ENCODE measurements at regions not wholly inside any gene's neighbourhood (a gene's known extent, or its start where the extent isn't known, plus 50 kb on each side); places are given as distances from the start of the nearest gene placed in this dataset.

DNA sequence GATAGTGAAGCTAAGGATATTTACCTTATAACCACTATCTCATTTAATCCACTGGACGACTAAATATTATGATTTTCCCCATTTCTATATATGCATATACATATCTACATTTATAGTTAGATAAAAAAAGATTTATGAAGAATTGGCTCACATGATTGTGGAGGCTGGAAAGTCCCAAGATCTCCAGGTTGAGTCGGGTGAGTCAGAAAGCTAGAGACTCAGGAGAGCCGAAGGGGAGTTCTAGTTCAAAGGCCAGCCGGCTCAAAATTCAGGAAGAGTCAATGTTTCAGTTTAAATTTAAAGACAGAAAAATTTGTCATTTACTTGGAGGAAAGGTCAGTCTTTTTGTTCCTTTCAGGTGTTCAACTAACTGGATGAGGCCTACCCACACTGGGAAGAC lies 158.2 kb upstream of the CPEB2 start:
- DNase-seq (ENCODE audit: low spot score), result no peak

DNA sequence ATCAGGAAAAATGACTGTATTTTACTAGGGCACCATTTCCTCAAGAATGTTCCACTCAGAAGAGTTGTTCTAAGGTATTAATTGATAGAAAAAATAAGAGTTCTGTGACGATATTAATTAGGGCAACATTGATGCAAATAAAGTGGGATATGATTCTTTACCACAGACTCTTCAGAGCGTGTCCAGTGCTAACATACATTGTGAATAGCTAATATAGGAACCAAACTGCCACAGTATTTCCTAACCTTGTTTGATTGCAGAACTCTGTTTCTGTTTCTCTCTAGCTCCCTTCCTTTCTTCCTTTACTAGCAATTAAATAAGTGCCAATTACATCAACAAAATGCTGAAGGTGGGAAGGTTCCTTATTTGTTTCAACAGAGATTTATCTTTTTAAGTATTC lies 154.1 kb upstream of the CPEB2 start:
- DNase-seq (ENCODE audit: low spot score), result no peak

DNA sequence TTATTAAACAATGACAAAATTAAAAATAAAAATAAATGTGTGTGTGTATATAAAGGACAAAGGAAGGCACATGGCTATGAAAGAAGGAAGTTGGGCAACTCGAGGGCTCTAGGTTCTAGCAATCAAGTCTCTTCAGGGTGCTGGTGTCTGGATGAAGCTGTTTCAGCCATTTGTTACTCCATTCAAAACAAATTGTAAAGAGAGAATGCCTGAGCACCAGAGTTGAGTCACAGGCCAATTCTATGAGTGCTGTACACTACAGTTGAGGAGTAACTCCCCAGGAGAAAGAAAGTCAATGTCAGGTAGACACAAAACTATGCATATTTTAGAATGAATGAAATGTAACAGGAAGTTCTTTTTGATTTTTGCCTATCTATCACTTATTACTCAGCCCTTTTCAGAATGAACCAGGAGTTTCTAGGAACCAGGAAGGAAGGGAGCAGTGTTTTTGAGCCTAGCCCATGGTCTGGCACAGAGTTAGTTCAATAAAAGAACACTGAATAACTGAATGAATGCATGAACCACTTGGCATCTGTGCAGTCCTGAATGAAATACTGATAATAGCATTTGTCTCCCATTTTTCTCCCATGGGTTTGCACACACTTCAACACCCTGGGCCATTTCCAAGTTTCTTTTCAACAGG lies 151.7 kb upstream of the CPEB2 start:
- DNase-seq (ENCODE audit: low spot score), result no peak

DNA sequence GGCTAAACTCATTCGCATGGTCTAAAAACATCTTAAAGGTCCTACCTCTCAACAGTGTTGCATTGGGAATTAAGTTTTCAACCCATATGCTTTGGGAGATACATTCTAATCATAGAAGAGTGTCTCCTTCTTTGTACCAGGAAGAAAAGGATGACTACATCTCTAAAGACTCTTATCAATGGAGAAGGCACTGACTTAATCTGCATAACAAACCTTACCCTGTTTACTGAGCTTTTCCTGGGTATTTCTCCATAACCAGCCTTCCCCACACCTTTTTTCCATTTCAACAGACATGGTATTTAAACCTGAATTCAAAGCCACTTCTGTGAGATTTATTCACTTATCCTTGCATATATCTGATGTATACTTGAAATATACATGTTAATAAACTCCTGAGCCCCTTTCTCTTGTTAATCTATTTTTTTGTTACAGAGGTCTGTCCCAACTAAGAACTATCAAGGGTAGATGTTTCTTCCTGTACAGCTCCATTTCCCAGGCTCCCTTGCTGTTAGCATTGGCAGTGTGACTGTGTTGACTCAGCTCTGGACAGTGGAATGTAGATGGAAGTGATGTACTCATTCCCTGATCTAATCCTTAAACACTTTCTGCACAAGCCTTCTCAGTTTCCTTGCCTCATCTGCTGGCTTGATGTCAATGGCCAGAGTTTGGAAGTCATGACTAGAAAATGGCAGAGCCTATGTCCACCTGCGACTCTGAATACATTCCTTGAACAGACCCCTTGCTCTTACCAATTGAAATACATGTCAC lies 148.9 kb upstream of the CPEB2 start:
- no peak for DNase-seq (ENCODE audit: low spot score)

DNA sequence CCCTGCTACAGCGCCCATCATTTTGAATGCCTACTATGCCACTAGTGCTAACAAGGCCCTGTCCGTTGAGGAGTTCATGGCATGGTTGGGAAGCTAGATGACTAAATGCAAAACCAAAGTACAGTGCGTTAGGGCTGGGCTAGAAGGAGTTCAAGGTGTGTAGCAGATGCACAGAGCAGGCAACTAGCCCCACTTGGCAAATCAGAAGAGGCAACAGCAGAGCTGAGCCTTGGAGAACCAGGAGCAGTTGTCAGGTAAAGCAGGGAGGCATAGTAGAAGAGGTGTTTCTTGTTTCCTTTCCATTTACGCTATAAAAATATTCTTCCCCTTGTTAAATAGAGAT lies 146.6 kb upstream of the CPEB2 start:
- DNase-seq (ENCODE audit: low spot score), result no peak

DNA sequence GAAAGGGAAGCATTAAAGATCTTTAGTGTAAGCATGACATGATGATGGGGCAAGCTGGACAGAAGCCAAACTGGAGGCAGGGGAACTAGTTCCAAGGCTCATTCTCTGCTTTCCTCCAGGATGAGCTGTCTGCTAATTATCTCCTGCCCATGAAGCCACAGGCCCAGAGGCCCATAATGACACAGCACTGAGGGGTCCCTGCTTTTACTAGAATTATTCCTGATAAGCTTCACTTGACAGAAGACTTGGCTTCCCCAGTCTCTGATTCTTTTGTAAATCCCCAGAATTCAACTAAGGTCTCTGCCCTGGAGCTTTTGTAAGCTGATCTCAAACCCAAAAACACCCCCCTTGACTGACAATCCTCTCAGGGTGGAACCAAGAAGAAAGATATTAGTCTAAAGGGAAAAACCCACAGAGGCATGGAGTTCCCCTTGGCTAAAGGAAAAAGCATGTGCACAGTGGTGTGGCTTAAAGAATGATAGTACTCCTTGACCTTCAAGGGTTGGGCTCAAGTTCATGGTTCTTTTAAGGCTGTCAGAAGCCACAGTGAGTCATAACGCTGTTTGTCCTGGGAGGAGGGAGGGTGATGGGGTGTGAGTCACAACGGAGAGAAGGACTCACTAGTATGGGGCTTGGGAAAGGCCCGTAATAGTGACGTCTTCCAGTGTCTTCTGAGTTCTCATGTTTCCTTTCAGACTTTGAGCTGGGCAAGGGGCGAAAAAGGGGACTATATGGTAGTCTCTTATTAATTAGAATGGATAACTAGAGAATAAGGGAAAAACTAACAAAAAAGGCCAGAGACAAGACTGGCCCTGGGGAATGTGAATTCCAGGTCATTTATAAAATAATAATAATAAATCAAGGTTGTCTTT lies 146.0 kb upstream of the CPEB2 start:
- no peak for DNase-seq (ENCODE audit: low spot score)

DNA sequence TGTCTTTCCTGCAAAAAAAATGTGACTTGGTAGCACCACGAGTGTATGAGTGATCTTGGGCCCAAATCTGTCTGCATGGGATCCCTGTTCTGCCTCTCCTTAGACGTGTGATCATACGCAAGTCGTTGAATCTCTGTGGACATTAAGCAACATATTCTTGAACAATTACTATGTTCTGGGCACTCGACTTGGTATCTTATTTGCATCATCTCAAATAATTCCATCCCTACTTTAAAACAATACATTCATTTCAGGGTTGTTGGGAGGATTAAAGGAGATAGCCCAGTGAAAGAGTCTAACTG lies 145.4 kb upstream of the CPEB2 start:
- no peak for DNase-seq (ENCODE audit: low spot score)

DNA sequence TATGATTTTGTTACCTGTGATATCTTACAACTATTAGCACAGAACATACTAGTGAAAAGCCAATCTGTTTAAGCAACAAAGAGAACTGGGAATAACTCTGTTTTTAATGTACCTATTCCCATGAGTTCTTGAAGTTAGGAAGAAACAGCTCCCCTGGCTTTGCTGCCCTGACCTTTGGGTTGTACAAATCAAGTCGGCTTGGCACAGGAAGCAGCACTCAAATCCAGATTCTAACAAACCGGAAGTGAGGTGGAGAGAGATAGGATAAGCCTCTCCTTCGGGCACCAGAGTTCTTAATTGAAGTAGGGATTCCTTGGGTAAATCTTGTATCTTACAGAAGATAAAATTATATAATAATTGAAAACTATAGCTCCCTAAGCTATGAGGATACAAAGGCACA lies 144.8 kb upstream of the CPEB2 start:
- no peak for DNase-seq (ENCODE audit: low spot score)

DNA sequence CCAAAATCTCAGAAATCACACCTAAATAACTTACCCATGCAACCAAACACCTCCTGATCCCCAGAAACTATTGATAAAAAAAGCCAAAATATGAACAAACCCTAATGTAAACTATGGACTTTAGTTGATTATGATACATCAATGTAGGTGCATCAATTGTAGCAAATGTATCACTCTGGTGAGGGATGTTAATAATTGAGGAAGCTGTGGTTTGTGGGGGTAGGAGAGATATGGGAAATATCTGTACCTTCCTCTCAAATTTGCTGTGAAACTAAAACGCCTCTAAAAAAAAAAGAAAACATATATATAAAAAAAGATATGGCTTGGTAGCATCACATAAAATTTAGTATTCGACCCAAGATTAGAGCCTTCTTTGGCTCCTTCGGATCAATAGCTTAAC lies 144.3 kb upstream of the CPEB2 start:
- no peak for DNase-seq (ENCODE audit: low spot score)

DNA sequence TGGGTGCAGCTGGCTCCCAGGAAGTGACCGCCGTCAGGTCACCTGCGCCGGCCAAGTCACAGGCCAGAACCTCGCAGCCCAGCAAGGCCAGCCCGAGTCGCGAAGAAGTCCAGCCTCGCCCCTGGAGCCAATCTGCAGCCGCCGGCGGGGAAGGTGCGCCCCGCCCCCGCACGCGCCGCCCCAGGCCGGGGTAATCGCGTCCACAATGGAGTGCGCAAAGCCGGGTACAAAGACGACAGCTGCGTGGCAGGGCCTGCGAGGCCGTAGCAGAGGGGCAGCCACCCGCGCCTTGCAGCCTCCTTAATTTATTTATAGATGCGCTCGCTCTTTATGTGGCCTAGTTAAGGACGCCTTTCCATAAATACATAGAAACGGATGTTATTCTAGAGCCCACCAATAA lies 139.4 kb upstream of the CPEB2 start:
- no peak for DNase-seq (ENCODE audit: low spot score)

DNA sequence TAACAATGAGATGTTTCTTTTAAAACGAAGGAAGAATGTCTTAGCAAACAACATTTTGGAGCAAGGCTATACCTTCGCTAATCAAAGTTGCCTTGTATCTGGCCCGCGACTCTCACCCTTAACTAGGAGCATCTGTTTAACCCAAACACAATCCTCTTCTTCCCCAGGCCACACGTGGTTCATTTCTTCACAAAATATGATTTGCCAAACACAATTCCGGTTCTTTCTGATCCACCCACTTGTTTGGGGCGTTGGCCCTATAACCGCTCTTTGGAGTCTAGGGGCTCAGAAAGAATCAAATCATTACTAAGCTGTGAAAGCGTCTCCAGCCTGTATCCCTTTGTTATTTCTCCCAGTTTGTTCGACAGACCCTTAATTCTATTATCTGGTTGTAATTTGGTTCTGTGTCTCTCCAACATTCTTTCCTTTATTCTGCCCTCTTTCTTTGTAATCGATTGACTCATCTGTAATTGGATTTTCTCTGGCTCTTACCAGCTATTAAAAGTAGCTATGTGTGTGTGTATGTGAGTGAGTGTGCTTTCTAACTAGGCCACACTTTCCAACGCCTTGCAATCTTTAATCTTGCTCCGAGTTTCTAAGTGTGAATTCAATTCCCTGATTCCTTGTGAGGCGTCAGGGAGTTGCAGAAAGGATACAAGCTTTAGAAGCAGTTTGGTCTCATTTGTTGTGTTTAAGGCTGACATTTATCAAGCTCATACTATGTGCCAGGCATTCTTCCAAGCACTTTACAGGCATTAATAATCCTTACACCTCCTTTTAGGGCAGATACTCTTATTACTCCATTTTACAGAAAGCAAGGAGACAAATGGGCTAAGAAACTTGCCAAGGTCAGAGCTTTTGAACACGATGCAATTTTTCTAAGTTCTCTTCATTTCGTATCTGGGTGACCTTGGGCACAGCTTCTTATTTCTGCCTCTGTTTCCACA lies 138.6 kb upstream of the CPEB2 start:
- DNase-seq (ENCODE audit: low spot score), result no peak

DNA sequence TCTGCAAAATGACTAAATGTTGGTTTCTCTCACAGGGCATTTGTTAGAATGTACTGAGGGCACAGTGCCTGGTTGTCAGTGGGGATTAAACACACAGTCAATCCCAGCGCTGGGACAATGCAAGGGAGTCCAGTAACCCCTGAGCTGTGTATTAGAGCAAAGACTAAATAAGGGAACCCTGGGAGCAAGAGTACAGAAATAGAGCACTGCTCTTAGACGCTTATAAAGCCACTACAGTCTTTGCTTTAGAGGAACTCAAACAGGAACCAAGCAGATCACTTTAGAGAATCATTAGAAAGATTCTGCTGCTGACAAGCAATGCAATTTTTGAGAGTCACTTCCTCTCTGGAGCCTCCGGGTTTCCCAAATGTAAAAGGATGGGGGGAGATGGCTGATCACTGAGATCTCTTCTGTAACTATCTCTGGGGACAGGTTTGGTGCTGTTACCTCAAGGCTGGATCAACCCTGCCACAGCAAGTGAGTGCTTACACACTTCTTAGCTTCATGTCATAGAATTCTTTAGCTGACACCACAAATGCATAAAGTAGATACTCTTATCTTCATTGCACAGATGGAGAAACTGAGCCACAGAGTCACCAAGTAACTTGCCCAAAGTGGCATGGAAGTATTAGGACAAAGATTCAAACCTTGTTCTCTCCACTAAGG lies 137.8 kb upstream of the CPEB2 start:
- DNase-seq (ENCODE audit: low spot score), result no peak

DNA sequence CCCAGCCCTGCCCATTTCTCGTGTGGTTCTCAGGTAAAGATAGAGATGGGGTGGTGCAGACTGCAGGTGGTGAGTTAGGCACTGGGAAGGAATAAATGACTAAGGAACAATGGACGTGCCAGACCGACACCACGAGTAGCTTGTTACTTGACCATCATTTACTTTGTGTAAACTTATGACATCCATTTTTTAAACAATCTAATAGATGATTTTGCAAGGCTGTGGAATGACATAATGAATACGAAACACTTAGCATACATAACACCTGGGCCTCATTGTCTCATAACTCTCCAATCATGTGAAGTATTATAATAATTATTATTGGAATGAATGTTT lies 137.3 kb upstream of the CPEB2 start:
- no peak for DNase-seq (ENCODE audit: low spot score)

DNA sequence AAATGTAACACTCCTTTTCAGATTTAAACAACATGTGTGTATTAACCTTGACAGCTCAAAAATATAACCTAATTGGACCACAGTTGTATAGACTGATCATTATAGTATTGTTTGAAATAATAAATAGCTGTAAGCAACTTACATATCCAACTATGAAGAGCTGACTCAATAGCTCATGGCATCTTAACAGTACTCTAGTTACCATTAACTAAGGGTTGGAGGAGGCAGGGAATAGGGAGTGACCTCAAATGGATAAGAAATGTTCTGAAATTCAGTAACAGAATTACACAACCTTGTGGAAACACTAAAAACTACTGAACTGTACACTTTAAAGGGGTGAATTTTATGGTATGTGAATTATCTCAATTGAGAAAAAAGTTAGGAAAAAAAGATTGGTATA lies 136.5 kb upstream of the CPEB2 start:
- DNase-seq (ENCODE audit: low spot score), result no peak

DNA sequence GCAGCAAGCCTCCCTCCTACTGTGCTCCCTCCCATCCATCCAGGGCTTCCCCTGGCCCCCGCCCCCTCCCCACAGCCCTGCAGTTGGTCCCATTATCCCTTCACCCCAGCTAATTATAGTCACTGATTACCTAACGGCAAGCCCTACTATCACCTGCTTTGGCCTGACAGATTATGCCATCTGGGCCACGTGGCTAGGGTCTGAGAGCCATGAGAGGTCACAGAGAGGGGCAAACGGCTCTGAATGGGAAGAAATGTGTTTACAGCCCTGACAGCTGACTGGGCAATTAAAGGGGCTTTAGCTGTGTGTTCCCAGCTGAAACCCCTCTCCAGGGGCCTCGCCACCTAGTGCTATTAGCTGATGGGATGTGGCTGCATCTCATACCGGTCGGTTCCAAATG lies 134.4 kb upstream of the CPEB2 start:
- no peak for DNase-seq (ENCODE audit: low spot score)

DNA sequence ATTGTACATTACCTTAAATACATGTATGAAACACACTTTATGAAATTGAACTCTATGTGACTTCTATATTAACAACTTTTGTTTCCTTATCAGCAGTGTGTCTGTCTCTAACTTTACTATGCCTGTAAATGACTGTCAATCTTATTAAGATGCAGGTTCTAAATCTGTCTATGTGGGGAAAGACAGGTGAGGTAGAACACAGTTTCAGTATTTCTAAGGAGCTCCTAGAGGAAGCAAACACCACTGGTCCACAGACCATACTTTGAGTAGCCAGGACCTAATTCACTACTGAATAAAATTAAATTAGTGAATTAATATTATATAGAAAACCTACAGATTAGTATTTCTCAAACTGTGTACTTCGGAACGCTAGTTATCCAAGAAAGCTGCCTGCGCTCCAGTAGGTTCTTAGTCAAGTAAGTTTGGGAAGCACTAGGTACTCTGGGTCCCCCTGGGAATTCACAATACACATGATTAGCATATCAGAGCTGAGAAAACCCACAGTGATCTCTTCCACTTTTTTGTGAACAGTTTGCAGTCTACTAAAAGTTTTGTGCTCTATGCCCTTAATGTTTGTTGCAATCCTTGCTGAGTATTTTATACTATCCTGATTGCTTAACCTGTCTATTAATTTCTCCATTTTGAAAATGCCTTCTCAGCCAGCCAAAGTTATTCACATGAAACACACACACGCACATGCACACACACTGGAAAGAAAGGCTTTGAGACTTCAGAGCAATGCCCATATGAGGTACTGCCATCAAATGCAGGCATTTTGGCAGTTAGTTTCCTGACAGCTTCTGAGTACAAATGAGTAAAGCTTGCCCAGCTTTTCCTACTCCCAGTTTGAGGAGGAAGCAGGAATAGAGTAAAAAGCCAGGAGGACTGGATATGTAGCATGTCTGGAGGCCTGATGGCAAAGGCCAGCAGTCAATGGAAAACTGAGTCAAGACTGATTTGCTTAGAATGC lies 133.6 kb upstream of the CPEB2 start:
- no peak for DNase-seq (ENCODE audit: low spot score)

DNA sequence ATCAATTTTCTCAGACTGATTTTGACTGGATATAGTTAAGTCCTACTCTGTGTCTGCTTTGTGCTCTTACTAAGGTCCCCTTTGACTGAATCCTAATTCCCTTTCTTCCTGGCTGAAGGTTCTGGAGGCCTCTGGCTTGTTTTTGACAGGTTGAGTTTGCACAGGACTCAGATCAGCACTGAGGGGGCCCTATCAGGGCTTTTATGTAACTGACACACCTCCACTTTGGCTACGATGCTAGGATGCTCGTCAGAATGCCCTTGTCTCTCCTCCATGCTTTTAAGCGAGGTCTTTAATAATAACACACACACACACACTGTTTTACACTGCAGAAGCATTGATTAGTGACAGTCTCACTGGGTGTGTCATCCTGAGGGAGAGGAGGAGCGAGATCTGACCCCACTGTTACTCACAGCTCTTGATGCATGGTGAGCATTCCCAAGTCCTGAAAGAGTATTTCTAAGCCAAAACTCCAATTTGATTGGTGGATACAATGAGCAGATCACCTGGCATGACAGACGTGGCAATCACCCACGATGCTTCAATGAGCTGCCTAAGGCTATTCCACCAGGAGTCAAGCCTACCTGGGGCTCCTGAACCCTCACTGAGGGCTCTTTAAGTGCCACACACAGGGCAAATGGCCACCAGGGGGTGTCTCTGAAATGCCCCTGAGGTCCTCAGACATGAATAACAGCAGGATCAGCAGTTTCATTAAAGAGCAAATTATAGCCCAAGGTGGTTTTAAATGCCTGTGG lies 130.4 kb upstream of the CPEB2 start:
- no peak for DNase-seq (ENCODE audit: low spot score)

DNA sequence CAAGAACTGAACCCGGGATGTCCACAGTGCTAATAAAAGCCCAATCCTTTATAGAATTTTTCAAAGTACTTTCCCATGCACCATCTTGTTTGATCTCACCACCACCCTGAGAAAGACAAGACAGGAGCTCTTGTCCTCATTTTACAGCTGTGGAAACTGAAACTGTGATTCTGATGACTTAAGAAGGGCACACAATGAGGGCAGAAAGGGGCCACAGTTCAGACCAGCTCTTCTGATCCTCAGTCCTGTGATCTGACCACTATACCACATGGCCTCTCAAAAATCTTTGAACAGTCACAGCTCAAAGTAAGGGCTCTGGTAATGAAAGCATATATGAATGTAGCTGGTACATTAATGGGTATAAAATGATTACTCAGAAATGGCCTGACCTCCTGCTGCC lies 127.3 kb upstream of the CPEB2 start:
- DNase-seq (ENCODE audit: low spot score), result no peak

DNA sequence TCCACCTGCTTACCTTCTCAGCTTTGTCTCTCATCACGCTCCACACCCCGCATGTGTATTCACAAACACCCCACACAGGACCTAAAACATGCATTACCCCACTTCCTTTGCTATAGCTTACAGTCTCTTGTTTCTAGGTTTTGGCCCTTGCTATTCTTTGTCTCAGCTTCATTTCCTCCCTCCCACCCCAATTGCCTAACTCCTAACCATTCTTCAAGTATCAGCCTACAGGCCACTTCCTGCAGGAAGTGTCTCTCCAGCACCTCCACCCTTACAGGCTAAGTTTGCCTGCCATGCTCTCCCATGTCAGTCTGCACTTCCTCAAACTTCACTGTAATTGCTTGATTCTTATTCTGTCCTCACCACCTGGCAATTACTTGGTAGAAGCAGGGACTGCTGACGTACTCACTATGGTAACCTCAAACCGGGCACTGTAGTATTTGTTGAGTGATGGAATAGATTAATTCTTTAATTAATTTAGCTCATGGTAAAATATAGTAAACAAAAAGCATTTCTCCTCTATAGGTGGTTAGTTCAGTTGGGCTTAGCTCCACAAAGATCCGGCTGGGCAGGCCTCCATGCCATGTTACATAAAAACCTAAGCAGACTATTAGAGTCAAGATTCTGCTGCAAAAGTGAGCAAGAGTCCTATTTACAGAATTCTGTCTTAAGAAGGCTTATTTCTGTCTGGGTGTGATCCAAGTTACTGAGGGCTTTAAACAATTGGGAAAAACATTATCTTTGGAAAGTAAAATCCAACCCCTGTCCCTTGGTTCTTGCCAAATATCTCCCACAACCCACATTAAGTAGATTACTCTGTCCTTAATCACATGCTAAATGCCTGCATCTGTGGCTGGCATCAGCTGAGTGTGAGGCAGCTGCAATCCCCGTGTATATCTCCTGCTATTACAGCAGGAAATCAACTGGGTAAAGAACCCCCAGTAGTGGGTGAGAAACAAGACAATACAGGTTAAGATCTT lies 124.7 kb upstream of the CPEB2 start:
- no peak for DNase-seq (ENCODE audit: low spot score)

Measured in globus pallidus (tissue), 1 donor.